ENCODE measurements at regions not wholly inside any gene's neighbourhood (a gene's known extent, or its start where the extent isn't known, plus 50 kb on each side); places are given as distances from the start of the nearest gene placed in this dataset.

DNA sequence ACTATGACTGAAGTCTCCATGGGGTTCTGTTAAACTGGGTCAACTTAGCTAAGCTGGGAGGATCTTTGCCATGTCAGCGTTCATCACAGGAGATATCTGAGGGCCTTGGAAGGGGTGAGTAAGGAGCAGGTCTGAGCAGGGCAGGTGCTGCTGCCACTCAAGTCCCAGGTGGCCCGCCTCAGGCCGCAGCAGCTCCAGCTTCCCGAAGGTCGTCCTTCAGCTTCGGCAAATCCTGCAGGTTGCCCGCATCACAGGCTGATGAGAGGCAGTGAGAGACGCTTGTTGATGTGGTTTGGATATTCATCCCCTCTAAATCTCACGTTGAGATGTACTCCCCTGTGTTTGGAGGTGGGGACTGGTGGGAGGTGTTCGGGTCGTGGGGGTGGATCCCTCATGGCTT lies 166.6 kb downstream of the VAPA start:
- Histone ChIP-seq H3K27ac (ENCODE audit: insufficient read length, low read depth, low read length) (no peak overlapping the region), H4K91ac (ENCODE audit: insufficient read length, low read depth, low read length) (no peak overlapping the region), H3K4ac (ENCODE audit: low read depth, low read length) (no peak overlapping the region), H3K23me2 (ENCODE audit: insufficient read length, low read depth, low read length, poor library complexity, severe bottlenecking) (no peaks in the 10 kb centered on the region), H2AK5ac (ENCODE audit: insufficient read length, low read length) (no peak overlapping the region), H3K79me2 (ENCODE audit: insufficient read depth, low read length) (no peaks in the 10 kb centered on the region), H3K18ac (ENCODE audit: insufficient read length, low read depth, low read length) (no peak overlapping the region), H3K9me3 (ENCODE audit: control insufficient read depth, low read depth, low read length) (peaks cover 13% of the 10 kb centered on the region), H2BK15ac (ENCODE audit: low read depth, low read length) (no peak overlapping the region), H3K23ac (ENCODE audit: insufficient read length, low read depth, low read length) (no peak overlapping the region), H2BK12ac (ENCODE audit: insufficient read length, low read depth, low read length) (no peak overlapping the region), H3K27me3 (ENCODE audit: insufficient read depth, low read length) (no peaks in the 10 kb centered on the region), H3T11ph (ENCODE audit: low read length) (no peak overlapping the region), H4K5ac (ENCODE audit: insufficient read length, low read depth, low read length) (no peak overlapping the region), H4K20me1 (ENCODE audit: control insufficient read depth, insufficient read depth, insufficient read length) (no peaks in the 10 kb centered on the region), H2BK120ac (ENCODE audit: low read depth, low read length, poor library complexity, severe bottlenecking) (no peak overlapping the region), H2AFZ (ENCODE audit: low read length) (no peak overlapping the region), H3K9ac (ENCODE audit: extremely low read depth, insufficient read length, low read length) (no peak overlapping the region), H2BK5ac (ENCODE audit: insufficient read length, low read length) (no peak overlapping the region), H3K14ac (ENCODE audit: insufficient read depth, low read length) (no peak overlapping the region), H3K4me1 (ENCODE audit: insufficient read depth, low read length) (no peaks in the 10 kb centered on the region), H4K8ac (replicated peaks; ENCODE audit: insufficient read length, low read depth, low read length) (no peak overlapping the region), H3K4me2 (ENCODE audit: insufficient read depth, insufficient read length, low read length) (no peak overlapping the region), H3K56ac (ENCODE audit: insufficient read length, low read depth, low read length) (no peak overlapping the region), H2BK20ac (ENCODE audit: low read depth, low read length, poor library complexity, severe bottlenecking) (no peak overlapping the region), H3K79me1 (ENCODE audit: insufficient read depth, low read depth, low read length, poor library complexity, severe bottlenecking) (no peaks in the 10 kb centered on the region)
- Mint-ChIP-seq H3K4me3 (no peak overlapping the region), H3K27ac (no peak overlapping the region), H3K27me3 (ENCODE audit: low read depth) (peaks cover 3% of the 10 kb centered on the region), H3K36me3 (ENCODE audit: insufficient read depth in 1 of 3, low read depth in 3 of 3) (peaks cover 8 to 20% (median 17%) of the 10 kb centered on the region in 3 experiments), H3K9me3 (peaks cover 18 to 31% of the 10 kb centered on the region in 2 experiments), H3K4me1 (peaks cover 0 to 7% of the 10 kb centered on the region in 2 experiments; a peak in 2 of 4 replicates)
- no CpG with 5 or more reads among the region's 11 CpGs for WGBS (ENCODE audit: extremely low coverage, insufficient read length, low lambda C conversion rate)
- DNase-seq = no peak
- TF ChIP-seq, protein P1, sequence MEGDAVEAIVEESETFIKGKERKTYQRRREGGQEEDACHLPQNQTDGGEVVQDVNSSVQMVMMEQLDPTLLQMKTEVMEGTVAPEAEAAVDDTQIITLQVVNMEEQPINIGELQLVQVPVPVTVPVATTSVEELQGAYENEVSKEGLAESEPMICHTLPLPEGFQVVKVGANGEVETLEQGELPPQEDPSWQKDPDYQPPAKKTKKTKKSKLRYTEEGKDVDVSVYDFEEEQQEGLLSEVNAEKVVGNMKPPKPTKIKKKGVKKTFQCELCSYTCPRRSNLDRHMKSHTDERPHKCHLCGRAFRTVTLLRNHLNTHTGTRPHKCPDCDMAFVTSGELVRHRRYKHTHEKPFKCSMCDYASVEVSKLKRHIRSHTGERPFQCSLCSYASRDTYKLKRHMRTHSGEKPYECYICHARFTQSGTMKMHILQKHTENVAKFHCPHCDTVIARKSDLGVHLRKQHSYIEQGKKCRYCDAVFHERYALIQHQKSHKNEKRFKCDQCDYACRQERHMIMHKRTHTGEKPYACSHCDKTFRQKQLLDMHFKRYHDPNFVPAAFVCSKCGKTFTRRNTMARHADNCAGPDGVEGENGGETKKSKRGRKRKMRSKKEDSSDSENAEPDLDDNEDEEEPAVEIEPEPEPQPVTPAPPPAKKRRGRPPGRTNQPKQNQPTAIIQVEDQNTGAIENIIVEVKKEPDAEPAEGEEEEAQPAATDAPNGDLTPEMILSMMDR (conservative IDR thresholded peaks at IDR 0.05) = no peak

All from H9 (cell line).